ENCODE measurements at regions not wholly inside any gene's neighbourhood (a gene's known extent, or its start where the extent isn't known, plus 50 kb on each side); places are given as distances from the start of the nearest gene placed in this dataset.

GRCh38 chr6:33964387-33964786, 160.6 kb upstream of the MLN start:
- ATAC-seq (no peak), DNase-seq (peak in 1 of 3 donors; percentile 1)
- no peaks in the 10 kb centered on the region for H3K9me3 ChIP-seq
- no peak for TF ChIP-seq POLR2A (IDR thresholded peaks at IDR 0.05)
- TF ChIP-seq, protein P1, sequence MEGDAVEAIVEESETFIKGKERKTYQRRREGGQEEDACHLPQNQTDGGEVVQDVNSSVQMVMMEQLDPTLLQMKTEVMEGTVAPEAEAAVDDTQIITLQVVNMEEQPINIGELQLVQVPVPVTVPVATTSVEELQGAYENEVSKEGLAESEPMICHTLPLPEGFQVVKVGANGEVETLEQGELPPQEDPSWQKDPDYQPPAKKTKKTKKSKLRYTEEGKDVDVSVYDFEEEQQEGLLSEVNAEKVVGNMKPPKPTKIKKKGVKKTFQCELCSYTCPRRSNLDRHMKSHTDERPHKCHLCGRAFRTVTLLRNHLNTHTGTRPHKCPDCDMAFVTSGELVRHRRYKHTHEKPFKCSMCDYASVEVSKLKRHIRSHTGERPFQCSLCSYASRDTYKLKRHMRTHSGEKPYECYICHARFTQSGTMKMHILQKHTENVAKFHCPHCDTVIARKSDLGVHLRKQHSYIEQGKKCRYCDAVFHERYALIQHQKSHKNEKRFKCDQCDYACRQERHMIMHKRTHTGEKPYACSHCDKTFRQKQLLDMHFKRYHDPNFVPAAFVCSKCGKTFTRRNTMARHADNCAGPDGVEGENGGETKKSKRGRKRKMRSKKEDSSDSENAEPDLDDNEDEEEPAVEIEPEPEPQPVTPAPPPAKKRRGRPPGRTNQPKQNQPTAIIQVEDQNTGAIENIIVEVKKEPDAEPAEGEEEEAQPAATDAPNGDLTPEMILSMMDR (IDR thresholded peaks at IDR 0.05): no peak
- no peak overlapping the region for H3K27ac ChIP-seq
- WGBS (ENCODE audit: insufficient coverage, low coverage, low lambda C conversion rate, missing lambda C conversion rate): 74% methylated on average over 2 of the region's 3 CpGs
- H3K36me3 ChIP-seq: no peaks in the 10 kb centered on the region
- H3K4me3 ChIP-seq: no peak overlapping the region
- intact Hi-C loops (cut with DNase I): no loop called here
- no peaks in the 10 kb centered on the region for H3K27me3 ChIP-seq
- no peaks in the 10 kb centered on the region for H3K4me1 ChIP-seq

DNA sequence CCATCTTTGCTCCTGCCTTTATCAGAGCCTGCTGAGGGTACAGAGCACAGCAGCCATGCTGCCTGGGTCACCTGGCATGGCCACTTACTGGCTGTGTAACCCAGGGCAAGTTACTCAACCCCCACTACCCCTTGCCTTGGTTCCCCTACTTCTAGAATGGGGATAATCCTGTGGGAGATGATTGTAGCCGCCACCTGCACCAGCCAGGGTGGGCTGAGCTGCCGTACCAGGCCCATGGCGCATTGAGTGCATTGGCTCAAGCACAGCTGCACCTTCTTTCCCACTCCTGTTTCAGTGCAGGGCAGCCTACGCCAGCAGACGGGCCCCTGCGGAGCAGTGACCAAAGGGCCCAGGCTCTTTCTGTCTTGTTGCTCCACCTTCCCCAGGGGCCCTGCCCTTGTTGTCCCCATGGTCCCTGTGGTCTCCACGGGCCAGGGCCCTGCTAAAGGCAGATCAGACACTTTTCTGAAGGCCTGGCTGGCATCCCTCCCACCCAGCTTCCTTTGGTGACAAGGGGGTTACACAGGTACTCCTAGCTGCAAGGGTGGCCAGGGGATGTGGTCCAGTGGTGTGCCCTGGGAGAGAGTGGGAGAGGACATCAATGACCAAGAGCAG, 159.4 kb upstream of the MLN start:
- ATAC-seq (no peak), DNase-seq (peak in 1 of 3 donors; percentile 29)
- Histone ChIP-seq H3K36me3 (no peaks in the 10 kb centered on the region), H3K27ac (no peak overlapping the region), H3K4me3 (no peak overlapping the region), H3K4me1 (no peaks in the 10 kb centered on the region), H3K27me3 (no peaks in the 10 kb centered on the region), H3K9me3 (no peaks in the 10 kb centered on the region)
- intact Hi-C loops (cut with DNase I): no loop called here
- TF ChIP-seq, protein P1 (IDR thresholded peaks at IDR 0.05): no peak
- TF ChIP-seq POLR2A (IDR thresholded peaks at IDR 0.05): no peak
- 50% methylated on average over 1 of the region's 7 CpGs for WGBS (ENCODE audit: insufficient coverage, low coverage, low lambda C conversion rate, missing lambda C conversion rate)

- TF ChIP-seq, protein P1 (IDR thresholded peaks at IDR 0.05): no peak
- TF ChIP-seq POLR2A (IDR thresholded peaks at IDR 0.05): no peak
- ATAC-seq (no peak), DNase-seq (peak in 1 of 3 donors; percentile 12)
- Histone ChIP-seq H3K4me1 (no peaks in the 10 kb centered on the region), H3K27me3 (no peaks in the 10 kb centered on the region), H3K4me3 (no peak overlapping the region), H3K36me3 (no peaks in the 10 kb centered on the region), H3K27ac (no peak overlapping the region), H3K9me3 (no peaks in the 10 kb centered on the region)
- intact Hi-C loops (cut with DNase I): no loop called here
- 72% methylated on average over 11 of the region's 16 CpGs for WGBS (ENCODE audit: insufficient coverage, low coverage, low lambda C conversion rate, missing lambda C conversion rate)
Measured at GRCh38 chr6:33962246-33963027, 158.6 kb upstream of the MLN start.

GRCh38 chr6:33961691-33962090, 157.9 kb upstream of the MLN start:
- DNase-seq (peak in 1 of 3 donors; percentile 12), ATAC-seq (no peak)
- Histone ChIP-seq H3K4me1 (no peaks in the 10 kb centered on the region), H3K36me3 (no peaks in the 10 kb centered on the region), H3K9me3 (no peaks in the 10 kb centered on the region), H3K4me3 (no peak overlapping the region), H3K27me3 (no peaks in the 10 kb centered on the region), H3K27ac (no peak overlapping the region)
- intact Hi-C loops (cut with DNase I): no loop called here
- 79% methylated on average over 2 of the region's 6 CpGs for WGBS (ENCODE audit: insufficient coverage, low coverage, low lambda C conversion rate, missing lambda C conversion rate)
- no peak for TF ChIP-seq POLR2A (IDR thresholded peaks at IDR 0.05)
- TF ChIP-seq, protein P1 (IDR thresholded peaks at IDR 0.05): no peak
